Karpas-422 (cell line): ENCODE measurements at regions not wholly inside any gene's neighbourhood (a gene's known extent, or its start where the extent isn't known, plus 50 kb on each side); places are given as distances from the start of the nearest gene placed in this dataset.

Experiments used
- DNase-seq: peaks from one replicate; pipeline ENCODE4 v3.0.0-alpha.2; 2015
- H2AFZ ChIP-seq: fragments of 200-600 bp; sonication (generic); 2 replicates; pipeline ENCODE4 v1.6.1; 2014; ENCODE audit warnings: antibody characterized with exemption, low read length, mixed read lengths
- H3K27ac ChIP-seq: fragments of 200-600 bp; sonication (generic); 2 replicates; pipeline ENCODE4 v1.5.1; 2014; ENCODE audit warnings: mild to moderate bottlenecking, low read length, moderate library complexity
- H3K27me3 ChIP-seq: fragments of 200-600 bp; sonication (generic); 2 replicates; pipeline ENCODE4 v1.6.1; 2014; ENCODE audit warnings: low read length, mixed read lengths
- H3K36me3 ChIP-seq: fragments of 200-600 bp; sonication (generic); 2 replicates; pipeline ENCODE4 v1.6.1; 2014; ENCODE audit warnings: low read length, mixed read lengths; ENCODE audit not compliant: insufficient read depth
- H3K4me1 ChIP-seq: fragments of 200-600 bp; sonication (generic); 2 replicates; pipeline ENCODE4 v1.6.1; 2014; ENCODE audit warnings: mild to moderate bottlenecking, low read length, mixed read lengths
- H3K4me2 ChIP-seq: fragments of 200-600 bp; sonication (generic); 2 replicates; pipeline ENCODE4 v1.6.1; 2014; ENCODE audit warnings: low read length, low read depth, mild to moderate bottlenecking; ENCODE audit not compliant: poor library complexity, severe bottlenecking
- H3K4me3 ChIP-seq: fragments of 200-600 bp; sonication (generic); 2 replicates; pipeline ENCODE4 v1.5.1; 2014; ENCODE audit warnings: mild to moderate bottlenecking, antibody characterized with exemption, low read length, mixed read lengths
- H3K79me2 ChIP-seq: fragments of 200-600 bp; sonication (generic); 2 replicates; pipeline ENCODE4 v1.6.1; 2014; ENCODE audit warnings: mild to moderate bottlenecking, low read length, mixed read lengths
- H3K9ac ChIP-seq: fragments of 200-600 bp; sonication (generic); 2 replicates; pipeline ENCODE4 v1.6.0; 2014; ENCODE audit warnings: low read length
- H3K9me2 ChIP-seq: fragments of 200-600 bp; sonication (generic), shearing (Covaris generic); replicated peaks from 2 replicates; pipeline ENCODE4 v1.6.0; 2014; ENCODE audit warnings: mild to moderate bottlenecking, low read length, moderate library complexity; ENCODE audit not compliant: insufficient read depth
- H3K9me3 ChIP-seq: fragments of 300-700, 200-600 bp; sonication (generic); 2 replicates; pipeline ENCODE4 v1.6.1; 2014; ENCODE audit warnings: low read length, mixed read lengths
- H4K20me1 ChIP-seq: fragments of 200-600 bp; sonication (generic); 2 replicates; pipeline ENCODE4 v1.6.1; 2014; ENCODE audit warnings: mild to moderate bottlenecking, antibody characterized with exemption, low read length, low read depth; ENCODE audit not compliant: insufficient read depth

DNA sequence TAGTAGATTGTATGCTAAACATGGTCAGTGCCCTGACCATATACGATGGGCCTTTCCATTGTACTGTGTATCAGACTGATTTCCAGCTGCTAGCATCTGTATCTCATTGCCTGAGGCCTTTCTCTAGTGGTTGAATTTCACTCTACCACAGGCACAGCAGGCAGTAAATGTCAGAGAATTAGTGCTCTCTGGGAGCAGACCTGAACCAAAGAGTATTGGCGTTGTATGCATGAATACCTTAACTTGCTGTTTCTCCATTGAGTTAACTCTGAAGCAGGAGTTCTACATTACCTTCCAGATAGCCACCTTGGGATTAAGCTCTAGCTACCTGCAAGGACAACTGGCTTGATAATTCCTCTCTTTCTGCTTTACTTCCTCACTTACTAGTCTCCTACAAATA, 439.2 kb upstream of the EPHA3 start:
- H3K36me3 ChIP-seq: no peaks in the 10 kb centered on the region
- DNase-seq: no peak
- no peaks in the 10 kb centered on the region for H3K4me1 ChIP-seq
- H2AFZ ChIP-seq: no peak overlapping the region
- H3K4me2 ChIP-seq: no peak overlapping the region
- H3K9ac ChIP-seq: no peak overlapping the region
- H3K79me2 ChIP-seq: no peaks in the 10 kb centered on the region
- H4K20me1 ChIP-seq: no peaks in the 10 kb centered on the region
- H3K9me2 ChIP-seq: no peaks in the 10 kb centered on the region
- H3K27ac ChIP-seq: no peak overlapping the region
- peaks cover 28% of the 10 kb centered on the region for H3K9me3 ChIP-seq
- no peaks in the 10 kb centered on the region for H3K27me3 ChIP-seq
- H3K4me3 ChIP-seq: no peak overlapping the region

DNA sequence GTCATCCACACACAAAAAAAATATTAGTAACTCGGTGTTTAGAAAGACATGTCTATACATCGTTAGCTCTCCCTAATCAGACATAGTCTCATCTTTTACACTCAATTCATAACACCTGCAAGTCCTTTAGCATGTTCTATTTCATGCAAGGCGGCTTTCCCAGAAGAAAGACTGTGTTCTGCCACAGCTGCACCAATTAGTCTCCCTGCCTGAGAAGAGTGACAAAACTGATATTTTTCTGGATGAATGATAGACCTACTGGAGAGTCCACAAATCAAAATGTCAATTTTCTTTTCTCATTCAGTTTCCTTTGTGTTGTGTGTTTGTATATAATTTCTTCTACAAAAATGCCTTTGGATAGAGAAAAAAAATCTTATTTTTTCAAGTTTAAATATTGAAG, 435.8 kb upstream of the EPHA3 start:
- Histone ChIP-seq H4K20me1 (no peaks in the 10 kb centered on the region), H3K36me3 (no peaks in the 10 kb centered on the region), H3K4me1 (no peaks in the 10 kb centered on the region), H3K27me3 (no peaks in the 10 kb centered on the region), H3K9me3 (peaks cover 34% of the 10 kb centered on the region), H2AFZ (no peak overlapping the region), H3K9ac (no peak overlapping the region), H3K4me2 (no peak overlapping the region), H3K27ac (no peak overlapping the region), H3K9me2 (no peaks in the 10 kb centered on the region), H3K4me3 (no peak overlapping the region), H3K79me2 (no peaks in the 10 kb centered on the region)
- DNase-seq: no peak

DNA sequence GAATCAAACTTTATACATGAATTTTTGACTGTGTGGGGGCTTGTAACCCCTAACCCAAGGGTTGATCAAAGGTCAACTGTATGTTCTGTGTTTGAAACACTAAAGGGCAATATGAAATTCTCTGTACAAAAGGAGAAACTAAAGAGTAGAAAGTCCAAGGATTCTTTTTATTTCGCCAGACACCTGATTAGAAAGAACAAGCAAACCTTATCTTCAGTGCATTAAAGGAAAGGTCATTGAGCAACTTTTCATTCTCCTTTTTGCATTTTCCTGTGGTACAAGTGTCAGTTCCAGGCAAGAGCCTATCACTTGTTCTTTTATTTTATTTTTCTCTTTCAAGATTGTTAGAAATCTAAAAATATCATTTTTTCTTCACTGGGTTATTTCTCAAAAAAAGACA, 430.1 kb upstream of the EPHA3 start:
- Histone ChIP-seq H3K9me3 (peaks cover 17% of the 10 kb centered on the region; the same call in 1 of the 2 replicates), H3K27me3 (no peaks in the 10 kb centered on the region), H4K20me1 (no peaks in the 10 kb centered on the region), H2AFZ (no peak overlapping the region), H3K9ac (no peak overlapping the region), H3K4me2 (no peak overlapping the region), H3K36me3 (no peaks in the 10 kb centered on the region), H3K79me2 (no peaks in the 10 kb centered on the region), H3K9me2 (no peaks in the 10 kb centered on the region), H3K27ac (no peak overlapping the region), H3K4me3 (no peak overlapping the region), H3K4me1 (no peaks in the 10 kb centered on the region)
- no peak for DNase-seq

DNA sequence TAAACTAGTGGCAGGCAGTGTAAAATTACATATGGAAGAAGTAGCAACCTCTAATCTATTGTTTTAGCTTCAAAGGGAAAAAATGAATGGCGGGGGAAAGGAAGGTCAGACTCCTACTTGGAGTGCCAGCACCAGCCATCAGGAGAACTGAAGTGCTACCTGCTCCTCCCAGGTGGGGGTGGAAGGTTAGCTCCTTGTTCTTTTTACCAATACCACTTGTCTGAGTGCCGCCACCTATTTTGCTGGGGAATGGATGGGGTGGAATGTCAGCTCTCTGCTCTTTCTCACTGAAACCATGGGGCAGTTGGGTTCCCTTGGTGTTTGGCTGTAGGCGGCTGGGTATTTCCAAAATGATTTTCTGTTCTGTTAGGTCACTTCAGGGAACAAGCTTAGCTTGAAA, 428.7 kb upstream of the EPHA3 start:
- Histone ChIP-seq H3K9ac (no peak overlapping the region), H3K9me3 (peaks cover 20% of the 10 kb centered on the region; the same call in 1 of the 2 replicates), H4K20me1 (no peaks in the 10 kb centered on the region), H2AFZ (no peak overlapping the region), H3K79me2 (no peaks in the 10 kb centered on the region), H3K9me2 (no peaks in the 10 kb centered on the region), H3K27ac (no peak overlapping the region), H3K4me2 (no peak overlapping the region), H3K4me1 (no peaks in the 10 kb centered on the region), H3K4me3 (no peak overlapping the region), H3K27me3 (no peaks in the 10 kb centered on the region), H3K36me3 (no peaks in the 10 kb centered on the region)
- DNase-seq: no peak

DNA sequence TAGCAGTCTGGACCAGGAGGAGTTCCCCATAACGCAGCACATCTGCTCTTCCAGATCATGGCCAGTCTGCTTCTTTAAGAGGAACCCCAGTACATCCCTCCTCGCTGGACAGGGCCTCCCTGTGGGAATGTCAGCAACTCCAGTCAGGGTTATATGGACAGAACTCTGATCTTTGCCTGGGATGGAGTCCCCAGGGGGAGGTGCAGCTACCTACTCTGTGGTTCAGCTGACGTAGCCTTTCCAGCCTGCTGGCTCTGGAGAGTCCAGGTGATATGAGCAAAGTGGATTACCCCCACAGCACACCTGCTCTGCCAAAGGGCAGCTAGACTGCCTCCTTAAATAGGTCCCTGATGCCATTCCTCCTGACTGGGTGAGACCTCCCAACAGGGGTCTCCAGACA, 417.1 kb upstream of the EPHA3 start:
- Histone ChIP-seq H4K20me1 (no peaks in the 10 kb centered on the region), H3K9me3 (peaks cover 20% of the 10 kb centered on the region), H3K79me2 (no peaks in the 10 kb centered on the region), H3K27me3 (no peaks in the 10 kb centered on the region), H3K4me2 (no peak overlapping the region), H3K36me3 (no peaks in the 10 kb centered on the region), H3K9me2 (no peaks in the 10 kb centered on the region), H3K27ac (no peak overlapping the region), H3K9ac (no peak overlapping the region), H3K4me3 (no peak overlapping the region), H2AFZ (no peak overlapping the region), H3K4me1 (no peaks in the 10 kb centered on the region)
- no peak for DNase-seq

DNA sequence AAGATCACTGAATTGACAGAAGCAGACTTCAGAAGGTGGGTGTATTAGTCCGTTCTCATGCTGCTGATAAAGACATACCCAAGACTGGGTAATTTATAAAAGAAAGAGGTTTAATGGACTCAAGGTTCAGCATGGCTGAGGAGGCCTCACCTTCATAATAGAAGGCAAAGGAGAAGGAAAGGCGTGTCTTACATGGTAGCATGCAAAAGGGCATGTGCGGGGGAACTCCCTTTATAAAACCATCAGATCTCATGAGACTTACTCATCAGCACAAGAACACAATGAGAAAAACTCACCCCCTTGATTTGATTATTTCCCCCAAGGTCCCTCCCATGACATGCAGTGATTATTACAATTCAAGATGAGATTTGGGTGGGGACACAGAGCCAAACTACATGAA, 416.3 kb upstream of the EPHA3 start:
- peaks cover 16% of the 10 kb centered on the region for H3K9me3 ChIP-seq
- H3K79me2 ChIP-seq: no peaks in the 10 kb centered on the region

DNA sequence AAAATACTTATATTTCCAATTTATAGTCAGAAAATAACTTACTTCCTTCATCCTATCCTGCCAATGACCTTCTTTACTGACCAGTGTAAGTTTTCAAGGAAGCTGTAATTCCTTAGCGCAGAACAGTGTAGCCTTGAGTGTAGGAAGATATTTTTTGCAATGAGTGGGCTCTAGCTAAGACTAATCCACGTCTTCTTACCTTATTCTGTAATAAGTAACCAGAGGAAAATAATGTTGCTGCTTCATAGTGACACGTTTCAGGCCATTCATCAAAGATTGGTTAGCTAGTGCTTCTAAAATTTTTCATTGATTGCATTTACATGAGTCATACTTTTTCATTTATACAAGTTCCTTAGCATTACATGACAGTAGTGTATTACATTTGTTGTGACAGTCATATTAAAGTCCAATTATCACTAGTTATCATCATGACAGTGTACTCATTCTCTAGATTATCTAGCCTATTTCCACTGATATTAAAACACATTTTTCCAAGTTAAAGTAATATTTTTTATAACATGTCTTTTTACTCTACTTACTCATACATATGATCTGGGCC, 403.8 kb upstream of the EPHA3 start:
- Histone ChIP-seq H3K9me3 (peaks cover 20% of the 10 kb centered on the region), H4K20me1 (no peaks in the 10 kb centered on the region), H3K79me2 (no peaks in the 10 kb centered on the region), H3K27ac (no peak overlapping the region), H3K9me2 (no peaks in the 10 kb centered on the region), H3K9ac (no peak overlapping the region), H3K27me3 (no peaks in the 10 kb centered on the region), H3K4me1 (no peaks in the 10 kb centered on the region), H3K4me2 (no peak overlapping the region), H3K4me3 (no peak overlapping the region), H2AFZ (no peak overlapping the region), H3K36me3 (no peaks in the 10 kb centered on the region)
- DNase-seq: no peak

More for the DNA sequence above, 416.3 kb upstream of the EPHA3 start:
- H3K4me2 ChIP-seq: no peak overlapping the region
- H3K9me2 ChIP-seq: no peaks in the 10 kb centered on the region
- H3K27me3 ChIP-seq: no peaks in the 10 kb centered on the region
- no peak for DNase-seq
- no peaks in the 10 kb centered on the region for H4K20me1 ChIP-seq
- H3K27ac ChIP-seq: no peak overlapping the region
- H3K9ac ChIP-seq: no peak overlapping the region
- H3K36me3 ChIP-seq: no peaks in the 10 kb centered on the region
- H2AFZ ChIP-seq: no peak overlapping the region
- H3K4me1 ChIP-seq: no peaks in the 10 kb centered on the region
- no peak overlapping the region for H3K4me3 ChIP-seq

DNA sequence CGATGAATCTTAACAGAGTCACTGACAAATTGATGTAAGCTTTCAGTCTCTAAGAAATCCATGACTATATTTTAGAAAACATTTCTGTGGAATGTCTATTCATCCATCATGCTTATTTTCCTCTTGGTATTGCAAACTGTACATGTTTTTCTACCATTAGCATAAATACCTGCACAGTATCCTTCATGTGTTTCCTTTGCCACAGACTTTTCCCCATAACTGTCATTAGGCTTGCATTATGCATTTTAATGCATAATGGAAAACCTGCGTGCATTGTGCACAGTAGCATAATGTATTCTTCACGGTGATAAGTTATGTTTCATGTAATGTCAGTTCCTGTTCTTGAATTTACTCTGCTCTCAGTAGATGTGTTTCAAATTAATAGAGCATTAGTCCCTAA, 403.1 kb upstream of the EPHA3 start:
- Histone ChIP-seq H3K36me3 (no peaks in the 10 kb centered on the region), H3K27ac (no peak overlapping the region), H3K9me3 (peaks cover 23% of the 10 kb centered on the region), H3K79me2 (no peaks in the 10 kb centered on the region), H3K27me3 (no peaks in the 10 kb centered on the region), H4K20me1 (no peaks in the 10 kb centered on the region), H3K4me2 (no peak overlapping the region), H3K4me1 (no peaks in the 10 kb centered on the region), H3K9ac (no peak overlapping the region), H3K4me3 (no peak overlapping the region), H2AFZ (no peak overlapping the region), H3K9me2 (no peaks in the 10 kb centered on the region)
- DNase-seq: no peak

DNA sequence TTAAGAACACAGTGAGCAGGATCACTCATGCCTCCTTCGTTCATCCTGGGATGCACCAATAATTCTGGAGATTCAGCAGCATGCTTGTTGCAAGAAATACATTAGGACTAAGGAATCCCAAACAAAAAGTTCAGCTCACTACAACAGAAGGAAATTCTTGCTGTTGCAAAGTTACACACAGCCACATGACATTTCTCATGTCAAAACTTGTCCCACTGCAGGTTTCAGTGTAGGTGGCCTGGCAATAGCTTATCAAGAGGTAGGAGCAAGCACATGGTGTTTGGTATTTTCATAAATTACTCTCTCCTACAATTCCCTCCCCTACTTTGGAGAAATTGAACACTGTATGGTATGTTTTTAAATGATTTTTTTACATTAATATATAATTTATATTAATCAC, 399.6 kb upstream of the EPHA3 start:
- Histone ChIP-seq H3K9me2 (no peaks in the 10 kb centered on the region), H3K4me2 (no peak overlapping the region), H4K20me1 (no peaks in the 10 kb centered on the region), H3K4me3 (no peak overlapping the region), H3K4me1 (no peaks in the 10 kb centered on the region), H3K9me3 (peaks cover 23% of the 10 kb centered on the region), H3K79me2 (no peaks in the 10 kb centered on the region), H3K36me3 (no peaks in the 10 kb centered on the region), H3K9ac (no peak overlapping the region), H2AFZ (no peak overlapping the region), H3K27ac (no peak overlapping the region), H3K27me3 (no peaks in the 10 kb centered on the region)
- DNase-seq: no peak
